Central memory CD4-positive, alpha-beta T cell (primary cell): ENCODE measurements at regions not wholly inside any gene's neighbourhood (a gene's known extent, or its start where the extent isn't known, plus 50 kb on each side); places are given as distances from the start of the nearest gene placed in this dataset.

Experiments used
- DNase-seq: peaks from one replicate; pipeline ENCODE4 v3.0.0; 2022

DNA sequence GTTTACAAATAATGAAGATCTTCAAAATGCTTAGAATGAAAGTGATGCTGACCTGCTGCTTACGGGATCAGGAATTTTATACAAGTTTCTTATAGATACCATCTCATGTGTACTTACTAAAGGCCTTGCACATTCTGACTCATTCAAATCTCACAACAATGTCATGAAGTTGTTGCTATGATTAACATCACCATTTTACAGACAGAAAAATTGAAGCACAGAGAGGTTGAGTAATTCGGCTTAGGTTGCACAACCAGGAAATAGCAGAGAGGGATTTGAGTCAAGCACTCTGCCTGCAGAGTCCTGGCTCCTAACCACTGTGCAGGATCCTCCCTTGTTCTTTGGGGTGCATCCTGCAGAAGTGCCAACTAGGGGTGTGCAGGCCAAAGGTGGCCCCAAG is 471.9 kb downstream of the MIAT start:
- no peak for DNase-seq

- no peak for DNase-seq
Observed at GRCh38 chr22:27130906-27131305, 473.5 kb downstream of the MIAT start.

GRCh38 chr22:27131346-27131745 is 474.0 kb downstream of the MIAT start:
- no peak for DNase-seq

DNA sequence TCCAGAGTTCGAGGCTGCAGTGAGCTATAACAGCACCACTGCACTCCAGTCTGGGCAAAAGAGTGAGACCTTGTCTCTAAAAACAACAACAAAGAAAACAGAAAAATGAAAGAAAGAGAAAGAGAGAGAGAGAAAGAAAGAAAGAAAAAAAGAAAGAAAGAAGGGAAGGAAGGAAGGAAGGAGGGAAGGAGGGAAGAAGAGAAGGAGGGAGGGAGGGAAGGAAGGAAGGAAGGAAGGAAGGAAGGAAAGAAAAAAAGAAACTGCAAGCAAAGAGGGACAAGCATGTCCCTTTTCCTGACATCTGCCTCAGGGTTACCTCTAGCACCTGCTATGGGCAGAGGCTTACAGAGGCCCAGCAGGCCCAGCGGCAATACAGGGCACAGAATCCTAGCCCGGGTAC is 475.0 kb downstream of the MIAT start:
- DNase-seq: no peak

DNA sequence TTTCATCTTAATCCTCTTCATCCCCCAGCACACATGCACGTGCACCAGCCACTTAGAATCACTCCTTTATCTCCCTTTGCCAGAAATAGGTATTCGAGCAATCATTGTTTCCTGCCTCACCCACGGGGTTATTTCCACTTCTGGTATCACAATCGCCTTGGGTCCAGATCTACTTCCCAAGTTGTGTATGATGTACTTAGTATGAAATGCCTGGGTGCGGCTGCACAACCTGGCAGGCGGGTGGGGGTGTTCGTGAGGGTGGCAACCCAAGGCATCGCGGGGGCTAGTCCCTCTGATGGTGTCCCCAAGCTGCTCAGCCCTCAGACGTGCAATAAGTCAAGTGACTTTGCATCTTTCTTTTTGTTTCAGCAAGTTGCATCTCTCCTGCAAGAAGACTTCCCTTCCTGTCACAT is 475.6 kb downstream of the MIAT start:
- no peak for DNase-seq

GRCh38 chr22:27133681-27134314 is 476.4 kb downstream of the MIAT start:
- DNase-seq: no peak

DNA sequence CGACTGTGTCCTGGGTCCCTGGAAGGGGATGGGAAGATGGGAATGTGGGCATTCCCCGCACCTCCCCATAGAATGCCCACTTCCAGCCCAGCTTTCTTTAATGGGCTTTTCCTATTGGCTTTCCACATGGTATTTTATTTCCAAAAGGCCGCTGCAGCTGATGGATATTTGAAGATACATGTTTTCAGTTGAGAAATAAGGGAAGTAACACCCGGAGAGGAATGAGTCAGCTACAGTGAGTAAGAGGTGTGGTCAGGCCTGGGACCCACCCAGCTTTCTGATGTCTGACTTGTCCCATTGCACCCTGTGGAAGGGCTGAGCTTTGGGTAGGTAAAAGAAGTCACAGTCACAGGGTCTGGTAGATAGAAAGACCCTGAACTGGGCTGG is 476.9 kb downstream of the MIAT start:
- no peak for DNase-seq

DNA sequence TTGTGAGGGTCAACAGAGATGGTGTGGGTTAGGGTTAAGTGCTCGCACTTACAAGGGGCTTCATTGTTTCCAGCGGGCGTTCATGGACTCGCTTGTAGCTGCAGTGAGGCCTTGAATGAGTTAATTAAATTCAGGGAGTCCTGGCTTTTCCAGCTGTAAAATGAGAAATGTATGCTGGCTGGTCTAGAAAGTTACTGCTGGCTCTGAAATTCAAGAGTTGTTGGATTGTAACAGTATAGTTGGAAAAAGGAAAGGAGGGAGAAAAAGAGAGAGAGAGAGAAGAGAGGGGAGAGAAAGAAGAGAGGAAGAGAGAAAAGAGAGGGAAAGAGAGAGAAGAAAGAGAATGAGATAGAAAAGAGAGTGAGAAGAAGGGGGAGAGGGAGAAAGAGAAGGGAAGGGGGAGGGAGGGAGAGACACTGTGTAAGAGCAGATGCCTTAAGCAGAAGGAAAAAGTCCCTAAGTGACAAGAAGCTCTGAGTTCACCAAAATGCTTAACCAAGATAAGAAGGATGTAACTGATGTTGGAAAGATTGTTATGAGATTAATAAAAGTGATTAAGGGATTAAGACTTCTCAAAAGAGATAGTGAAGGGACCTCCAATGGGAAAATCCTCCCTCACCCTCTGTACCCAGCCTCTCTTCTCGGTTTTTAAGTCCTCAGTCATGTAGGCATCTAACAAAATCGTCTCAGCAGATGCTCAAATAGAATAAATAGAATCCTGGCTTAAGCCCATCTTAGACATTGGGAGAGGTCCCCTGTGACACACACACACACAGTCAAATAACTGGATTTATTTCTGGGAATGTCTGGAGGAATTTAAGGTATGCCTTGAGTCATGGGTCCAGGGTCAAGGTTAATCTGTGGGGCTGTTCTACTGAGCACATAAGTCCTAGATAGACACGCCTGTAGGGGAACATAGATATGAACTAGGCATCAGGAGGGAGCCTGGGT is 477.9 kb downstream of the MIAT start:
- DNase-seq: no peak

DNA sequence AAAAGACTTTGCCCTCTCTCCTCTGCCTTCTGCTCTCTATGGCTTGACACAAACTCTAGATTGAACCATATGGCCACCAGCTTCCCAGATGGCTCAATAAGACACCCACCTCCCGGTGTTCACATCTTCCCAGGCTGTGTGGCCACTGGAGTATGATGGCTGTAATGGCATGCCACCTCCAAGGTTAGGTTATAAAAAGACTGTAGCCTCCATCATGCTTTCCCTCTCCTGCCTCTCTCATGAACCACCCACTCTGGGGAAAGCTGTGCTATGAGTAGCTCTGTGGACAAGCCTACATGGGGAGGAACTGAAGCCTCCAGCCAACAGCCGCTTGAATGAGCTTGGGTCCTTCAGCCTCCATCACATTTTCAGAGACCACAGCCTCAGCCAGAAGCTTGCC is 479.2 kb downstream of the MIAT start:
- no peak for DNase-seq

- DNase-seq: no peak
Observed at GRCh38 chr22:27137871-27138337, 480.5 kb downstream of the MIAT start.

GRCh38 chr22:27138471-27138870 is 481.1 kb downstream of the MIAT start:
- no peak for DNase-seq

DNA sequence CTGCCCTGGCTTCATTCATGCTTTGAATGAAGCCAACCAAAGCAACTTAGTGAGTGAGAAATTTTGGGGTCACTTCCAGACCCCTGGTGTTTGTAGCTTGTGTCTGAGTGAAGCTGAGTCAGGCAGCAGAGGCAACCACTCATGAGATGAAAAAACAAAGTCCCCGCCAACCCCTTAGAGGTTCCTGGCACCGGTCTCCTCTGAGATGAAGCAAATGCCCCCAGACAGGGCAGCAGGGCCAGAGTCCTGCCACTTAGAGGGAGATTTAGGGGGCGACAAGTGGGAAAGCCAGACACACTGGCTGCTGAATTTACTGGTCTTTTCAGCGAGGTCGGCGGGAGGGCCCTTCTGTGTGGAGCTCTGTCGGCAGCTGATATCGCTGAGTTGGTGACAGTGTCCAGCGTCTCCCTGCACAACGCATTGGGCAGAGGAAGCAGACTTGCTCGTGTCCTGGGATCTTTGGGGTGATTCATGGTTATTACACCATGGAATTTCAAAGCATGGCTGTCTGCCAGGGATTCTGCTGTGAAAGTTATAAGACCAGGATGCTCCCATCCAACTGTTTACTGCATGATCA is 482.6 kb downstream of the MIAT start:
- DNase-seq: no peak

- no peak for DNase-seq
Observed at GRCh38 chr22:27142286-27142685, 484.9 kb downstream of the MIAT start.

- no peak for DNase-seq
Observed at GRCh38 chr22:27144321-27144720, 486.9 kb downstream of the MIAT start.

DNA sequence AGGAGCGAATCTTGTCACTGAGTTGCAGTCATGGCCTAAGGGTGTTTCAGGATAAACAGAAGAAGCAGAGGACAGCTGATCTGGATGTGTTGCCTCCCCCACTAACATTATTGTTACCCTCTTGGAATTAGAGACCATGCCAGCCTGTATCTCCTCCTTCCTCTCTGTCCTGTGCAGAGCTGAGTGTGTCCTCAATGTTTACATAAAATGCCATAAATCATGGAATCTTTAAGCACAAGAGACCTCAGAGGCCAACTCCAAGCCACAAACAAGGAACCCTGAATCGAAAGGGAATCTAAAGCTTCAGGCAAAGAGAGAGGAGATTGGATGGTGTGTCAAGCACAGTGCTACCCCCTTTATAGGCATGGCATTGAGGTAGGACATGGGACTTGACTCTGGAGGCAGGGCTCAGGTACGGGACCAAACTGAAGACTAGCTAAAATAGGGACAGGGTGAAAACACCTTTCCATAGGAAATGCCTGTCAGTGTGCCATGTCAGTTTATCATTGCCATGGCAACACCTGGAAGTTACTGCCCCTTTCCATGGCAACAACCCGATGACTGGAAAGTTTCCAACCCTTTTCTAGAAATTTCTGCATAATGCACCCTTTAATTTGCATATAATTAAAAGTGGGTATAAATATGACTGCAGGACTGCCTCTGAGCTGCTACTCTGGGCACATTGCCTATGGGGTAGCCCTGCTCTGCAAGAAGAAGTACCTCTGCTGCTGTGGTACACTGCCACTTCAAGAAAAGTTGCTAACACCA is 489.7 kb downstream of the MIAT start:
- DNase-seq: no peak

GRCh38 chr22:27148055-27148454 is 490.7 kb downstream of the MIAT start:
- DNase-seq: no peak

- DNase-seq: no peak
Observed at GRCh38 chr22:27148886-27149470, 491.6 kb downstream of the MIAT start.

DNA sequence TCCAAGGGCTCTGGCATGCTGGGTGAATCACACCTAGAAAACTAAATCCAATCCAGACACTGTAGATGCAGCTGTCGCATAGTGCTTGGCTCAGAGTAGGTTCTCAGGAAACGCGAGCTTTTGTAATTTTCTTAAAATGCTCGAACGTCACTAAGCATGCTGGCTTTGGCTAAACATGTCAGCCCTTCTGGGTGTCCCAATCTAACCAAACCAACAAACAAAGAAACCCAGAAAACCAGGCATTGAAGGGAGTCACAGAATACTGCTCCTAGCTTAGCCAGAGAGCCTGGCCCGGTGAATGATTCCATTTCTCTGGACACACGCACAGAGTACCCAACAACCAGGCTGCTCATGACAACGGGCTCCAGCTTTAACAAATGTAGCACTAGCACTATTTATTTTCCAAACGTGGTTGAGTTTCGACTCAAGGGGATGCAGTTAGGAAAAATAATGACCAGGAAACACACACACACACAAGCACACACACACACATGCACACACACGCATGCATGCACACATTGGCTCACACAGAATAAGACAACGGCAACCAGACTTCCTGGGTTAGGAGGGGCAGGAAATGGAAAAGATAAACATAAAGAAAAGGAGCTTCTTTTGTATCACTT is 492.6 kb downstream of the MIAT start:
- no peak for DNase-seq

DNA sequence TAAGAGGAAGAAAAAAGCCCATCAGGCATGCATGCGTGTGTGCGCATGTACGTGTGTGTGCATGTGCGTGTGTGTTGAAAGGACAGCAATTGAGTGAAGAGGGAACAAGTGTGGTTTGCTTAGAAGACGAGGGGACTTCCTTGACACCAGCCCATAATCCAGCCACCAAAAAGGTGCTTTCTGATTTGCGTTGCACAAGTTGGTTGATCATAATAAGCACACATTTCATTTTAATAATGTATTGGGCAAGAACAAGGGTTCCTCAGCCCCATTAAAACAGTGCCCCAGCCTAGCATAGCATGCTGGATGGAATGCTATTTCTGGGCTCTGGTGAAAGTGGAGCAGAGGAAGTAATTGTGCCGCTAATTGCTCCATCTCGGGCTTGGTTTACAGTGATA is 493.2 kb downstream of the MIAT start:
- no peak for DNase-seq

DNA sequence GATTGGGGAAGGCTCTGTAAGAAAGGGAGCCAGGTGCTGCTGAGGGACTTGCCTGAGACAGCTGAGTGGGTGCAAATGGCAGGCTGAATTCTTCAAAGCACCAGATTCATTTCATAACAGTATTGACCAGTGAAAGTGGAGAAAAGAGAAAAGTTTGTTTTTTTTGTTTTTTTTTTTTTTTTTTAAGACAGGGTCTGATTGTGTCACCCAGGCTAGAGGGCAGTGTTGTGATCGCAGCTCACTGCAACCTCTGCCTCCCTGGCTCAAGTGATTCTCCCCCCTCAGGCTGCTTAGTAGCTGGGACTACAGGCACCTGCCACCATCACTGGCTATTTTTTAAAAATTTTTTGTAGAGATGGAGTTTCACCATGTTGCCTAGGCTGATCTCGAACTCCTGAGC is 494.0 kb downstream of the MIAT start:
- no peak for DNase-seq

- DNase-seq: no peak
Observed at GRCh38 chr22:27152033-27152432, 494.6 kb downstream of the MIAT start.

GRCh38 chr22:27152883-27153282 is 495.5 kb downstream of the MIAT start:
- no peak for DNase-seq
